HCT116 (cell line): ENCODE measurements at regions not wholly inside any gene's neighbourhood (a gene's known extent, or its start where the extent isn't known, plus 50 kb on each side); places are given as distances from the start of the nearest gene placed in this dataset.

Experiments used
- ATAC-seq: fragments of 200-7000 bp; cut with Tn5 transposase; 2 replicates; pipeline ENCODE4 v1.9.1; 2020; ENCODE audit warnings: mild to moderate bottlenecking, moderate library complexity
- BruUV-seq: library from RNA; stranded (reverse); fragments of 400-500 nt; replicated peaks from 2 replicates; lab custom pipeline; 2021; lab: Mats Ljungman, UMichigan
- CTCF ChIA-PET: fragments of 300-600 bp; sonication (Branson Sonifier 250); formaldehyde crosslinking; loops from one replicate; lab custom pipeline; 2021; ENCODE audit warnings: antibody characterized with exemption; lab: Charles Lee
- POLR2A ChIA-PET: fragments of 300-600, 350-600 bp; sonication (Branson Sonifier 250); formaldehyde crosslinking; loops from one replicate; lab custom pipeline; 2021; ENCODE audit warnings: antibody characterized with exemption; lab: Charles Lee
- RAD21 ChIA-PET, 2 experiments: fragments of 300-600 bp; sonication (Branson Sonifier 250); formaldehyde crosslinking; loops; one replicate each; lab custom pipeline; 2023; ENCODE audit warnings: low total read pairs in 2 of 2; ENCODE audit not compliant: uncharacterized antibody in 2 of 2, unreplicated experiment in 2 of 2, low non-redundant PET in 1 of 2; lab: Charles Lee
- DNase-seq: peaks from one replicate; pipeline ENCODE4 v3.0.0-alpha.2; 2010; ENCODE audit warnings: low read depth, low spot score
- H2AFZ ChIP-seq: fragments of 200-600 bp; shearing (Covaris generic), sonication (generic); 2 replicates; pipeline ENCODE4 v1.6.1; 2017; ENCODE audit warnings: low read depth, mixed run types, mixed read lengths, antibody characterized with exemption, low read length; ENCODE audit not compliant: poor library complexity, severe bottlenecking
- H3K27ac ChIP-seq: 2 replicates; pipeline ENCODE4 v1.5.1; 2012; ENCODE audit warnings: low read depth, low read length
- H3K27me3 ChIP-seq: fragments of 200-600 bp; sonication (generic); 2 replicates; pipeline ENCODE4 v1.6.1; 2016; ENCODE audit warnings: mixed run types, low read length, mixed read lengths; ENCODE audit not compliant: insufficient read depth
- H3K36me3 ChIP-seq, 2 experiments: fragments of 200-500 bp in 1 of 2; fragments of 200-600 bp in 1 of 2; sonication (Bioruptor generic) in 1 of 2; sonication (generic) in 1 of 2; 2 replicates each; pipeline versions ENCODE4 v1.5.1 to v1.6.1; 2014 to 2016; ENCODE audit warnings: low read length in 2 of 2, inconsistent platforms in 1 of 2, mixed read lengths in 1 of 2, mixed run types in 1 of 2; ENCODE audit not compliant: insufficient read depth in 2 of 2, control insufficient read depth in 1 of 2
- H3K4me1 ChIP-seq, 2 experiments: fragments of 200-600 bp in 1 of 2; sonication (generic) in 1 of 2; 2 replicates each; pipeline versions ENCODE4 v1.5.1 to v1.6.1; 2012 to 2017; ENCODE audit warnings: low read length in 2 of 2, inconsistent platforms in 1 of 2, mild to moderate bottlenecking in 1 of 2, mixed read lengths in 1 of 2, mixed run types in 1 of 2, moderate library complexity in 1 of 2; ENCODE audit not compliant: insufficient read depth in 2 of 2, control insufficient read depth in 1 of 2
- H3K4me2 ChIP-seq: fragments of 200-600 bp; sonication (generic); 2 replicates; pipeline ENCODE4 v1.6.1; 2017; ENCODE audit warnings: mixed run types, low read length, mixed read lengths
- H3K4me3 ChIP-seq, 2 experiments: fragments of 200-600 bp in 1 of 2; sonication (generic) in 1 of 2; replicated peaks in 1 of 2; 2 replicates each; pipeline ENCODE4 v1.5.1; 2011 to 2016; ENCODE audit warnings: low read length in 2 of 2, control low read depth in 1 of 2, low read depth in 1 of 2, mild to moderate bottlenecking in 1 of 2, mixed read lengths in 1 of 2, mixed run types in 1 of 2
- H3K79me2 ChIP-seq: fragments of 200-600 bp; sonication (generic); 2 replicates; pipeline ENCODE4 v1.6.1; 2017; ENCODE audit warnings: mild to moderate bottlenecking, mixed run types, low read length, moderate library complexity, mixed read lengths; ENCODE audit not compliant: insufficient read depth
- H3K9ac ChIP-seq: fragments of 200-600 bp; sonication (generic); 2 replicates; pipeline ENCODE4 v1.6.1; 2016; ENCODE audit warnings: low read length, mixed read lengths
- H3K9me2 ChIP-seq: fragments of 200-600 bp; sonication (generic), shearing (Covaris generic); 2 replicates; pipeline ENCODE4 v1.6.1; 2017; ENCODE audit warnings: mixed run types, mild to moderate bottlenecking, moderate library complexity; ENCODE audit not compliant: insufficient read depth
- H3K9me3 ChIP-seq, 2 experiments: fragments of 200-500 bp in 1 of 2; fragments of 200-600 bp in 1 of 2; sonication (Bioruptor generic) in 1 of 2; sonication (generic) in 1 of 2; 2 replicates each; pipeline ENCODE4 v1.6.1; 2014 to 2017; ENCODE audit warnings: low read length in 2 of 2, mixed read lengths in 2 of 2, inconsistent platforms in 1 of 2, low read depth in 1 of 2, mild to moderate bottlenecking in 1 of 2, mixed run types in 1 of 2, moderate library complexity in 1 of 2; ENCODE audit not compliant: control insufficient read depth in 1 of 2, insufficient read depth in 1 of 2
- H4K20me1 ChIP-seq: fragments of 200-600 bp; sonication (generic), shearing (Covaris generic); 2 replicates; pipeline ENCODE4 v1.6.1; 2017; ENCODE audit warnings: mixed run types, mild to moderate bottlenecking, moderate library complexity; ENCODE audit not compliant: insufficient read depth
- CEBPB ChIP-seq: IDR thresholded peaks from 2 replicates; pipeline ENCODE4 v1.6.1; 2012; ENCODE audit warnings: low read depth
- CTCF ChIP-seq, 3 experiments: fragments of 200-600 bp in 1 of 3; sonication (generic) in 1 of 3; IDR thresholded peaks in 2 of 3; conservative IDR thresholded peaks in 1 of 3; 2 replicates each; pipeline ENCODE4 v1.5.1; 2012 to 2017; ENCODE audit warnings: low read depth in 2 of 3, low read length in 2 of 3, antibody characterized with exemption in 1 of 3, borderline replicate concordance in 1 of 3, control low read depth in 1 of 3, mild to moderate bottlenecking in 1 of 3, mixed read lengths in 1 of 3, mixed run types in 1 of 3, moderate library complexity in 1 of 3; ENCODE audit not compliant: insufficient read depth in 1 of 3
- EGR1 ChIP-seq: IDR thresholded peaks from 2 replicates; pipeline ENCODE4 v1.6.1; 2012; ENCODE audit warnings: low read depth
- FOSL1 ChIP-seq: IDR thresholded peaks from 2 replicates; pipeline ENCODE4 v1.6.1; 2012; ENCODE audit warnings: low read depth
- JUND ChIP-seq: IDR thresholded peaks from 2 replicates; pipeline ENCODE4 v1.6.1; 2012
- POLR2A ChIP-seq: IDR thresholded peaks from 2 replicates; pipeline ENCODE4 v1.7.0; 2011; ENCODE audit warnings: borderline replicate concordance; ENCODE audit not compliant: insufficient read depth, insufficient read length; ENCODE audit errors: extremely low read depth
- POLR2AphosphoS5 ChIP-seq: IDR thresholded peaks from 2 replicates; pipeline ENCODE4 v1.6.1; 2011; ENCODE audit warnings: mild to moderate bottlenecking, low read depth, low read length, moderate library complexity
- SIN3A ChIP-seq: IDR thresholded peaks from 2 replicates; pipeline ENCODE4 v1.6.1; 2012; ENCODE audit warnings: low read depth
- SRF ChIP-seq: IDR thresholded peaks from 2 replicates; pipeline ENCODE4 v1.6.1; 2012; ENCODE audit warnings: low read depth
- TCF7L2 ChIP-seq: IDR thresholded peaks from 2 replicates; pipeline ENCODE4 v1.7.0; 2011; ENCODE audit warnings: borderline replicate concordance, inconsistent platforms; ENCODE audit not compliant: insufficient read depth, insufficient read length; ENCODE audit errors: extremely low read depth
- ZFX ChIP-seq: fragments of 450-650 bp; IDR thresholded peaks from 2 replicates; pipeline ENCODE4 v1.6.1; 2017
- ZNF274 ChIP-seq: fragments of 200-500 bp; sonication (Bioruptor generic); IDR thresholded peaks from 2 replicates; pipeline ENCODE4 v1.6.1; 2014; ENCODE audit warnings: mild to moderate bottlenecking, low read depth, low read length, inconsistent platforms
- intact Hi-C: fragments of 100-400 bp; cut with micrococcal nuclease; formaldehyde crosslinking; loops from 2 replicates; pipeline ENCODE4 v1.10.0; 2022
- TF ChIP-seq, protein P1 (sequence below): IDR thresholded peaks from 2 replicates; pipeline ENCODE4 v1.6.1; 2012; ENCODE audit warnings: low read depth
- TF ChIP-seq, protein P2 (sequence below): IDR thresholded peaks from 2 replicates; pipeline ENCODE4 v1.6.1; 2011; ENCODE audit warnings: mild to moderate bottlenecking, low read length, moderate library complexity; ENCODE audit not compliant: insufficient replicate concordance; ENCODE audit errors: extremely low read depth
- TF ChIP-seq, protein P3 (sequence below): IDR thresholded peaks from 2 replicates; pipeline ENCODE4 v1.6.1; 2012

GRCh38 chr11:46216765-46217089 lies 60.7 kb upstream of the CREB3L1 start (continued):
- TF ChIP-seq POLR2AphosphoS5 (no peak), EGR1 (no peak), CEBPB (no peak), SIN3A (no peak), CTCF (IDR thresholded peaks at IDR 0.05 in 2 of 3, conservative IDR thresholded peaks at IDR 0.05 in 1 of 3; ENCODE audit: borderline replicate concordance in 1 of 3, insufficient read depth in 1 of 3, low read depth in 2 of 3, low read length in 2 of 3) (no peak), TCF7L2 (no peak), JUND (no peak)

GRCh38 chr11:46216019-46216764 lies 61.3 kb upstream of the CREB3L1 start:
- Histone ChIP-seq H3K4me3 (no peak overlapping the region), H3K4me1 (no peaks in the 10 kb centered on the region), H3K4me2 (no peak overlapping the region), H3K27me3 (no peaks in the 10 kb centered on the region), H2AFZ (no peak overlapping the region), H4K20me1 (no peaks in the 10 kb centered on the region), H3K9ac (no peak overlapping the region), H3K79me2 (no peaks in the 10 kb centered on the region), H3K9me2 (no peaks in the 10 kb centered on the region), H3K27ac (no peak overlapping the region), H3K9me3 (no peaks in the 10 kb centered on the region), H3K36me3 (no peaks in the 10 kb centered on the region)
- no peak for DNase-seq
- POLR2A ChIA-PET: no interaction called here
- no peak for ATAC-seq
- RAD21 ChIA-PET: no interaction called here
- CTCF ChIA-PET: no interaction called here
- BruUV-seq: no TSS peak
- intact Hi-C loops: no loop called here
- TF ChIP-seq POLR2A: no peak
- TF ChIP-seq, protein P1, sequence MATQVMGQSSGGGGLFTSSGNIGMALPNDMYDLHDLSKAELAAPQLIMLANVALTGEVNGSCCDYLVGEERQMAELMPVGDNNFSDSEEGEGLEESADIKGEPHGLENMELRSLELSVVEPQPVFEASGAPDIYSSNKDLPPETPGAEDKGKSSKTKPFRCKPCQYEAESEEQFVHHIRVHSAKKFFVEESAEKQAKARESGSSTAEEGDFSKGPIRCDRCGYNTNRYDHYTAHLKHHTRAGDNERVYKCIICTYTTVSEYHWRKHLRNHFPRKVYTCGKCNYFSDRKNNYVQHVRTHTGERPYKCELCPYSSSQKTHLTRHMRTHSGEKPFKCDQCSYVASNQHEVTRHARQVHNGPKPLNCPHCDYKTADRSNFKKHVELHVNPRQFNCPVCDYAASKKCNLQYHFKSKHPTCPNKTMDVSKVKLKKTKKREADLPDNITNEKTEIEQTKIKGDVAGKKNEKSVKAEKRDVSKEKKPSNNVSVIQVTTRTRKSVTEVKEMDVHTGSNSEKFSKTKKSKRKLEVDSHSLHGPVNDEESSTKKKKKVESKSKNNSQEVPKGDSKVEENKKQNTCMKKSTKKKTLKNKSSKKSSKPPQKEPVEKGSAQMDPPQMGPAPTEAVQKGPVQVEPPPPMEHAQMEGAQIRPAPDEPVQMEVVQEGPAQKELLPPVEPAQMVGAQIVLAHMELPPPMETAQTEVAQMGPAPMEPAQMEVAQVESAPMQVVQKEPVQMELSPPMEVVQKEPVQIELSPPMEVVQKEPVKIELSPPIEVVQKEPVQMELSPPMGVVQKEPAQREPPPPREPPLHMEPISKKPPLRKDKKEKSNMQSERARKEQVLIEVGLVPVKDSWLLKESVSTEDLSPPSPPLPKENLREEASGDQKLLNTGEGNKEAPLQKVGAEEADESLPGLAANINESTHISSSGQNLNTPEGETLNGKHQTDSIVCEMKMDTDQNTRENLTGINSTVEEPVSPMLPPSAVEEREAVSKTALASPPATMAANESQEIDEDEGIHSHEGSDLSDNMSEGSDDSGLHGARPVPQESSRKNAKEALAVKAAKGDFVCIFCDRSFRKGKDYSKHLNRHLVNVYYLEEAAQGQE: no peak
- TF ChIP-seq, protein P2, sequence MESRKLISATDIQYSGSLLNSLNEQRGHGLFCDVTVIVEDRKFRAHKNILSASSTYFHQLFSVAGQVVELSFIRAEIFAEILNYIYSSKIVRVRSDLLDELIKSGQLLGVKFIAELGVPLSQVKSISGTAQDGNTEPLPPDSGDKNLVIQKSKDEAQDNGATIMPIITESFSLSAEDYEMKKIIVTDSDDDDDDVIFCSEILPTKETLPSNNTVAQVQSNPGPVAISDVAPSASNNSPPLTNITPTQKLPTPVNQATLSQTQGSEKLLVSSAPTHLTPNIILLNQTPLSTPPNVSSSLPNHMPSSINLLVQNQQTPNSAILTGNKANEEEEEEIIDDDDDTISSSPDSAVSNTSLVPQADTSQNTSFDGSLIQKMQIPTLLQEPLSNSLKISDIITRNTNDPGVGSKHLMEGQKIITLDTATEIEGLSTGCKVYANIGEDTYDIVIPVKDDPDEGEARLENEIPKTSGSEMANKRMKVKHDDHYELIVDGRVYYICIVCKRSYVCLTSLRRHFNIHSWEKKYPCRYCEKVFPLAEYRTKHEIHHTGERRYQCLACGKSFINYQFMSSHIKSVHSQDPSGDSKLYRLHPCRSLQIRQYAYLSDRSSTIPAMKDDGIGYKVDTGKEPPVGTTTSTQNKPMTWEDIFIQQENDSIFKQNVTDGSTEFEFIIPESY: no peak
- TF ChIP-seq EGR1: no peak
- no peak for TF ChIP-seq ZNF274
- TF ChIP-seq ZFX: no peak
- TF ChIP-seq SIN3A: no peak
- TF ChIP-seq JUND: no peak
- TF ChIP-seq CEBPB: no peak
- TF ChIP-seq, protein P3, sequence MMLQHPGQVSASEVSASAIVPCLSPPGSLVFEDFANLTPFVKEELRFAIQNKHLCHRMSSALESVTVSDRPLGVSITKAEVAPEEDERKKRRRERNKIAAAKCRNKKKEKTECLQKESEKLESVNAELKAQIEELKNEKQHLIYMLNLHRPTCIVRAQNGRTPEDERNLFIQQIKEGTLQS: no peak
- no peak for TF ChIP-seq SRF
- no peak for TF ChIP-seq FOSL1
